Fibroblast of peridontal ligament (primary cell): ENCODE measurements at regions not wholly inside any gene's neighbourhood (a gene's known extent, or its start where the extent isn't known, plus 50 kb on each side); places are given as distances from the start of the nearest gene placed in this dataset.
"Not testable (repeated sequence)": the region's sequence is repeated elsewhere in the genome, so short reads cannot be mapped to it uniquely, and the experiment has no call there.

ENCODE experiments used
- DNase-seq: peaks from one replicate; pipeline ENCODE4 v3.0.0-alpha.2; 2010; ENCODE audit errors: extremely low read depth

- DNase-seq = no peak
Measured at GRCh38 chr13:43946281-43946680, 66.6 kb downstream of the LACC1 start.

- no peak for DNase-seq
Measured at GRCh38 chr13:43947897-43948458, 68.3 kb downstream of the LACC1 start.

GRCh38 chr13:43953370-43953769 lies 73.7 kb downstream of the LACC1 start:
- DNase-seq = no peak

GRCh38 chr13:43956975-43957374 lies 77.3 kb downstream of the LACC1 start:
- DNase-seq = not testable (repeated sequence)

- no peak for DNase-seq
Measured at GRCh38 chr13:43959291-43959690, 79.6 kb downstream of the LACC1 start.

- DNase-seq = no peak
Measured at GRCh38 chr13:43961909-43962308, 82.2 kb downstream of the LACC1 start.

GRCh38 chr13:43963726-43964125 lies 84.0 kb downstream of the LACC1 start:
- DNase-seq = no peak

- no peak for DNase-seq
Measured at GRCh38 chr13:43964698-43965458, 85.2 kb downstream of the LACC1 start.

GRCh38 chr13:43965459-43965845 lies 85.7 kb downstream of the LACC1 start:
- no peak for DNase-seq

- not testable (repeated sequence) for DNase-seq
Measured at GRCh38 chr13:43968251-43968942, 88.7 kb downstream of the LACC1 start.

GRCh38 chr13:43968943-43969690 lies 89.4 kb downstream of the LACC1 start:
- DNase-seq = not testable (repeated sequence)

GRCh38 chr13:43969919-43970318 lies 90.2 kb downstream of the LACC1 start:
- DNase-seq = not testable (repeated sequence)

- not testable (repeated sequence) for DNase-seq
Measured at GRCh38 chr13:43970520-43971242, 91.0 kb downstream of the LACC1 start.

GRCh38 chr13:43971324-43971723 lies 91.6 kb downstream of the LACC1 start:
- not testable (repeated sequence) for DNase-seq

- peak; percentile 42 for DNase-seq
Measured at GRCh38 chr13:43977911-43978310, 98.2 kb downstream of the LACC1 start.

- no peak for DNase-seq
Measured at GRCh38 chr13:43978688-43979087, 99.0 kb downstream of the LACC1 start.

- DNase-seq = no peak
Measured at GRCh38 chr13:43979492-43979891, 99.8 kb downstream of the LACC1 start.

- DNase-seq = no peak
Measured at GRCh38 chr13:43980587-43980986, 100.9 kb downstream of the LACC1 start.

- no peak for DNase-seq
Measured at GRCh38 chr13:43981091-43981490, 101.4 kb downstream of the LACC1 start.

- no peak for DNase-seq
Measured at GRCh38 chr13:43981512-43982301, 102.0 kb downstream of the LACC1 start.

GRCh38 chr13:43983373-43983772 lies 103.7 kb downstream of the LACC1 start:
- no peak for DNase-seq
